Heart left ventricle (tissue), 13 donors: ENCODE measurements at regions not wholly inside any gene's neighbourhood (a gene's known extent, or its start where the extent isn't known, plus 50 kb on each side); places are given as distances from the start of the nearest gene placed in this dataset.

Source experiments
- POLR2A ChIP-seq, 2 donors: fragments of 450-650 bp; IDR thresholded peaks; one replicate each; pipeline ENCODE4 v1.6.1; 2017; ENCODE audit warnings: antibody characterized with exemption in 2 of 2, mild to moderate bottlenecking in 2 of 2, moderate library complexity in 2 of 2
- TF ChIP-seq, protein P1 (sequence below), 12 donors: fragments of 200-600 bp; sonication (generic) in 4 of 12; IDR thresholded peaks; one replicate each; pipeline versions ENCODE4 v1.5.0 to v1.8.0; 2018 to 2022; ENCODE audit warnings: antibody characterized with exemption in 12 of 12, mild to moderate bottlenecking in 5 of 12
- donor health status: ischemic (EF 13 %, LVEDD 7.1; RV severe dilation, severe dysfunction).
- donor health status: DM: no; HTN: yes; CAD: no.
- donor health status: DM: no; HTN: no; CAD: no.
- donor health status: ischemic (EF 25% LVEDD 6.9; RV normal size, moderate dysfunction).
- donor health status: ischemic (EF 25% LVEDD 5.7; RV mildly dilated, moderate dysfunction).
- donor health status: ischemic (EF 35%, LVEDD 5.7; RV mildly dilated, moderate dysfunction).
- donor health status: nonischemic (EF 11% LVEDD 7.7; RV severe dilation, severe dysfunction).
- donor health status: DM: yes; HTN: yes; CAD: no.
- donor health status: PGD.
- donor health status: ischemic (EF 29% LVEDD 5.4; RV normal size, mild dysfunction).
- donor health status: nonischemic (EF 23%, LVEDD 6.1; RV moderate dilation, normal function).

DNA sequence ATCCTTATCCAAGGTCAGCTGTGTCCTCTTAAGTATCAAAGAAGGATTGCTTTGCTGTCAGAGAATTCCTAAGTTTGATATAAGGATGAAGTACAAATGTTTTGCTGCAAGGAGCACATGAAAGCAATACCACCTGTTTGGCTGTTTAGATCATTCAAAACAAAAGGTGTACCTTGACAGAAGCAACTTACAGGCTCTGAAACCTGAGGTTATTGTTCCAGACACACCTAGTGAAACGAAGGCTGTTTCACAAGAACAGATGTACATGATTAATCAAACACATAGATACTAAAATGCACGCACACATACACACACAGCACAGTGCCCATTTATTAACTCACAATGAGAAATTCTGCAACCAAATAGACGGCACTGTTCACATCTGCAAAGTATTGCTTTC, 166.2 kb downstream of the RBM43 start:
- TF ChIP-seq POLR2A (IDR thresholded peaks at IDR 0.05) = no peak
- TF ChIP-seq, protein P1, sequence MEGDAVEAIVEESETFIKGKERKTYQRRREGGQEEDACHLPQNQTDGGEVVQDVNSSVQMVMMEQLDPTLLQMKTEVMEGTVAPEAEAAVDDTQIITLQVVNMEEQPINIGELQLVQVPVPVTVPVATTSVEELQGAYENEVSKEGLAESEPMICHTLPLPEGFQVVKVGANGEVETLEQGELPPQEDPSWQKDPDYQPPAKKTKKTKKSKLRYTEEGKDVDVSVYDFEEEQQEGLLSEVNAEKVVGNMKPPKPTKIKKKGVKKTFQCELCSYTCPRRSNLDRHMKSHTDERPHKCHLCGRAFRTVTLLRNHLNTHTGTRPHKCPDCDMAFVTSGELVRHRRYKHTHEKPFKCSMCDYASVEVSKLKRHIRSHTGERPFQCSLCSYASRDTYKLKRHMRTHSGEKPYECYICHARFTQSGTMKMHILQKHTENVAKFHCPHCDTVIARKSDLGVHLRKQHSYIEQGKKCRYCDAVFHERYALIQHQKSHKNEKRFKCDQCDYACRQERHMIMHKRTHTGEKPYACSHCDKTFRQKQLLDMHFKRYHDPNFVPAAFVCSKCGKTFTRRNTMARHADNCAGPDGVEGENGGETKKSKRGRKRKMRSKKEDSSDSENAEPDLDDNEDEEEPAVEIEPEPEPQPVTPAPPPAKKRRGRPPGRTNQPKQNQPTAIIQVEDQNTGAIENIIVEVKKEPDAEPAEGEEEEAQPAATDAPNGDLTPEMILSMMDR (IDR thresholded peaks at IDR 0.05) = no peak
